Cardiac muscle cell (in vitro differentiated cells and primary cell): ENCODE measurements at regions not wholly inside any gene's neighbourhood (a gene's known extent, or its start where the extent isn't known, plus 50 kb on each side); places are given as distances from the start of the nearest gene placed in this dataset.

ENCODE experiments used
- DNase-seq, 2 donors: peaks; one replicate each; pipeline versions ENCODE4 v3.0.0 to v3.0.0-alpha.2; 2010 to 2017; ENCODE audit warnings: low read depth in 1 of 2, low spot score in 1 of 2
- H3K27ac ChIP-seq: fragments of 200-600 bp; sonication (generic); 2 replicates; pipeline ENCODE4 v1.5.1; 2016
- H3K27me3 ChIP-seq: fragments of 200-600 bp; sonication (generic); 2 replicates; pipeline ENCODE4 v1.6.0; 2016; ENCODE audit warnings: control low read depth
- H3K36me3 ChIP-seq: fragments of 200-600 bp; sonication (generic); 2 replicates; pipeline ENCODE4 v1.5.1; 2016; ENCODE audit warnings: control low read depth
- H3K4me1 ChIP-seq: fragments of 200-600 bp; sonication (generic); 2 replicates; pipeline ENCODE4 v1.8.1; 2017; ENCODE audit warnings: low read depth, mild to moderate bottlenecking, mixed run types
- H3K4me3 ChIP-seq: fragments of 200-600 bp; sonication (generic); 2 replicates; pipeline ENCODE4 v1.5.1; 2016; ENCODE audit warnings: mild to moderate bottlenecking
- H3K9me3 ChIP-seq: fragments of 200-600 bp; sonication (generic); 2 replicates; pipeline ENCODE4 v1.5.1; 2017; ENCODE audit warnings: low read depth, mild to moderate bottlenecking, control low read depth
- TF ChIP-seq, protein P1 (sequence below): IDR thresholded peaks from 2 replicates; pipeline ENCODE4 v1.5.1; 2012; ENCODE audit warnings: low read depth, mild to moderate bottlenecking, low read length

DNA sequence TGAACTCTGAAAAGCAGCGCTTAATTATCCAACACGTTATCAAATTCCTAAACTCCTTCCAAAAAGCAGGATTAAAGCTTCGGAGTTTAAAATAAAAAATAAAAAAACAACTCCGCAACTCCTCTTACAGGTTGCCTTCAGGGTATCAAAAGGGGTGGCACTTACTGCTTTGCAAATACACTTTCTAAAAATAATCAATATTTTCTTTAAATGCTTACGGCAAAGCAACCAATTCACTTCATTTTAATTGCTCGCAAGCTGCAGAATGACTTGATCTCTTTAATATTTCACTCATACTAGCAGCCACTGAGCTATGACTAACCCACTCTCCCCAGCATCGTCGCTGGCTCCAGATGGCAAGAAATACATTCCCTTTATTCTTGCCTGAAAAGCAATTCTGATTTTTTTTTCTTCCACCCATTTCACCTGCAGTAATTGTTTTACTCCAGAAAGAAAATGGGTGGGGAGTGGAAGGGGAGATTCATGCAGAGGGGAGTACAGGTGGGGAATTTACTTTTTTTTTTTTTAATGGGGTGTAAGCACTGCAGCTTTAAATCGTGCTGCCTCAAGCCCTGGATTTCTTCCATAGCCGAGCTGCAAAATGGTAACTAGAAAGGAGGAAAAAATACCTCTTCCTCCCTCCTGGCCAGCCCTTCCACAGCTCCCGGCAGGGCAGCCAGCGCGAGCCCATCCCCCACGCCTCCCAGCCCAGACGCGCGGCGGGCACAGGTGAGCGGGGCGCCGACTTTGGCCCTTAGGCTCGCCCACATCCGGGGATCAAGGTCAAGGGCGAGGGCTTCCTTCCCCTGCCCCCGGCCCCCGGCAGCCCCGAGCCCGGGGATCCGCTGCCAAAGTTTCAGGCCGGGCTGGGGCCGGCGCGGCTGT lies 54.2 kb upstream of the FHIP2A start:
- peaks cover 6% of the 10 kb centered on the region for H3K4me1 ChIP-seq
- peaks cover 24% of the 10 kb centered on the region for H3K27me3 ChIP-seq
- H3K9me3 ChIP-seq: no peaks in the 10 kb centered on the region
- H3K36me3 ChIP-seq: no peaks in the 10 kb centered on the region
- DNase-seq: peak; percentile 36 to 56
- TF ChIP-seq, protein P1, sequence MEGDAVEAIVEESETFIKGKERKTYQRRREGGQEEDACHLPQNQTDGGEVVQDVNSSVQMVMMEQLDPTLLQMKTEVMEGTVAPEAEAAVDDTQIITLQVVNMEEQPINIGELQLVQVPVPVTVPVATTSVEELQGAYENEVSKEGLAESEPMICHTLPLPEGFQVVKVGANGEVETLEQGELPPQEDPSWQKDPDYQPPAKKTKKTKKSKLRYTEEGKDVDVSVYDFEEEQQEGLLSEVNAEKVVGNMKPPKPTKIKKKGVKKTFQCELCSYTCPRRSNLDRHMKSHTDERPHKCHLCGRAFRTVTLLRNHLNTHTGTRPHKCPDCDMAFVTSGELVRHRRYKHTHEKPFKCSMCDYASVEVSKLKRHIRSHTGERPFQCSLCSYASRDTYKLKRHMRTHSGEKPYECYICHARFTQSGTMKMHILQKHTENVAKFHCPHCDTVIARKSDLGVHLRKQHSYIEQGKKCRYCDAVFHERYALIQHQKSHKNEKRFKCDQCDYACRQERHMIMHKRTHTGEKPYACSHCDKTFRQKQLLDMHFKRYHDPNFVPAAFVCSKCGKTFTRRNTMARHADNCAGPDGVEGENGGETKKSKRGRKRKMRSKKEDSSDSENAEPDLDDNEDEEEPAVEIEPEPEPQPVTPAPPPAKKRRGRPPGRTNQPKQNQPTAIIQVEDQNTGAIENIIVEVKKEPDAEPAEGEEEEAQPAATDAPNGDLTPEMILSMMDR: no peak
- peak overlapping the region; percentile 31 for H3K27ac ChIP-seq
- H3K4me3 ChIP-seq: peak overlapping the region; percentile 85

- DNase-seq: peak in 1 of 2 donors; percentile 54
- H3K4me1 ChIP-seq: peaks cover 6% of the 10 kb centered on the region
- H3K27ac ChIP-seq: peak overlapping the region; percentile 31
- H3K4me3 ChIP-seq: peak overlapping the region; percentile 85
- no peaks in the 10 kb centered on the region for H3K9me3 ChIP-seq
- H3K27me3 ChIP-seq: peaks cover 24% of the 10 kb centered on the region
- TF ChIP-seq, protein P1: no peak
- H3K36me3 ChIP-seq: no peaks in the 10 kb centered on the region
These were observed 53.4 kb upstream of the FHIP2A start for GRCh38 chr10:114767986-114768821.

DNA sequence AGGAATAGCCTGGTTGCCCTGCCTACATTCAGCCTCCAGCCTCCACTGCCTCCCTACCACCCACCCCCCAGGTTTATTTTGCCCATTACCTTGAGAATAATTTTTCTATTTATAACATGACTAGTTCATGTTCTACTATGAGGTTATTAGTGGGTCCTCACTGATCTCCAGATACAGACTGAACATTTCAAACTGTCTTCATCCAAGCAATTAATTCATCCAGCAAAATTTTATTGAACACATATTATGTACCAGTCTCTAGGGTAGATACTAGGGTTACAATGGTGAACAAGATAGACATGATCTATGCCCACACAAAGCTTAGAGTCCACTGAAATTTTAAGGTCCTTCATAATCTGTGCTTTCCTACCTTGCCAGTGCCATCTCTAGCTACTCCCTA lies 51.6 kb upstream of the FHIP2A start:
- DNase-seq: no peak
- peaks cover 24% of the 10 kb centered on the region for H3K27me3 ChIP-seq
- TF ChIP-seq, protein P1: no peak
- H3K4me1 ChIP-seq: peaks cover 6% of the 10 kb centered on the region
- H3K9me3 ChIP-seq: no peaks in the 10 kb centered on the region
- no peaks in the 10 kb centered on the region for H3K36me3 ChIP-seq
- H3K27ac ChIP-seq: no peak overlapping the region
- H3K4me3 ChIP-seq: no peak overlapping the region

DNA sequence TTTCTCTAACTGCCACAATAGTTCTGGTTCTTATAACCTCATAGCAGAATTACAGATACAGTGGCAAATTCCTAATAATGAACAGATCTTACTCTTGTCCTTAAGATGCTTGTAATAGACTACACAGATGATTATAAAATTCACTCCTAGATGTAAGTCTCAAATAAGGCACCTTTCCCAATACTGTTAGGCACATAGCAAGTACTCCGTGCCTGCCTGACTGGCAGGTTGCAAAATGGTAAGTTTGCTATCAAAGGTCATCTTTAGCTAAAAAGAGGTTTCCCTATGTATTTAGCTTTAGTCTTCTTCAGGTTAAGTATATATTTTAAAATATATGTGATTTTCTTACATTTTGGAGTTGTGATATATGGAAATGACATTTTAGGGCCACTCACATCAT lies 50.4 kb upstream of the FHIP2A start:
- Histone ChIP-seq H3K27ac (no peak overlapping the region), H3K36me3 (no peaks in the 10 kb centered on the region), H3K27me3 (peaks cover 24% of the 10 kb centered on the region), H3K4me1 (peaks cover 6% of the 10 kb centered on the region), H3K9me3 (no peaks in the 10 kb centered on the region), H3K4me3 (no peak overlapping the region)
- TF ChIP-seq, protein P1: no peak
- no peak for DNase-seq

DNA sequence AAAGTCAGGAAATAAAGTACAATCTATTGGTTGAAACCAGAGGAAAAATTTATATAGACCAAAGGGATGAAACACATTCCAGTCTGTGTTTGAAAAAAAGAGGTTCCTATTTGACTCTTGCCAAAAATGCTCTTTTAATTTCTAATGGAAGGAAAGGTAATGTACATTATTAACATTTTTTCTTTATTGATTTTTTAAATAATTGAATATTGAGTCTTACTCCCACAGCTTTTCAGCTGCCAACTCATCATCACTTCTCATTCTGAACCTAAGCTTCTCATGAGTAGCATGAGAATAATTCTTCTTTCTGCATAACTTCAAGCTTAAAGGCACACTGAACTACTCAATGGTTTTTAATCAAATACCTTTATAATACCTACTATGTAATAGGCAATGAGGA lies 49.8 kb upstream of the FHIP2A start:
- no peaks in the 10 kb centered on the region for H3K9me3 ChIP-seq
- no peak overlapping the region for H3K4me3 ChIP-seq
- no peak for DNase-seq
- no peak overlapping the region for H3K27ac ChIP-seq
- H3K27me3 ChIP-seq: peaks cover 24% of the 10 kb centered on the region
- no peaks in the 10 kb centered on the region for H3K36me3 ChIP-seq
- TF ChIP-seq, protein P1: no peak
- peaks cover 5% of the 10 kb centered on the region for H3K4me1 ChIP-seq
